ENCODE measurements at regions not wholly inside any gene's neighbourhood (a gene's known extent, or its start where the extent isn't known, plus 50 kb on each side); places are given as distances from the start of the nearest gene placed in this dataset.

GRCh38 chr2:4675295-4675694 is 971.9 kb downstream of the DCDC2C start:
- no peak for TF ChIP-seq CTCF (IDR thresholded peaks at IDR 0.05; ENCODE audit: low read depth, low read length)
- in situ Hi-C loops (cut with HindIII; ENCODE audit: low sequenced_read_pairs), result no loop called here
- no peak overlapping the region for H3K4me3 ChIP-seq (ENCODE audit: low read depth, low read length)
- no peak for DNase-seq (ENCODE audit: low read depth, low spot score)

- no peak overlapping the region for H3K4me3 ChIP-seq (ENCODE audit: low read depth, low read length)
- no peak for TF ChIP-seq CTCF (IDR thresholded peaks at IDR 0.05; ENCODE audit: low read depth, low read length)
- peak; percentile 9 for DNase-seq (ENCODE audit: low read depth, low spot score)
- in situ Hi-C loops (cut with HindIII; ENCODE audit: low sequenced_read_pairs), result no loop called here
Observed at GRCh38 chr2:4678927-4679326, 975.6 kb downstream of the DCDC2C start.

GRCh38 chr2:4679391-4679790 is 976.0 kb downstream of the DCDC2C start:
- in situ Hi-C loops (cut with HindIII; ENCODE audit: low sequenced_read_pairs), result no loop called here
- no peak for DNase-seq (ENCODE audit: low read depth, low spot score)
- H3K4me3 ChIP-seq (ENCODE audit: low read depth, low read length), result no peak overlapping the region
- no peak for TF ChIP-seq CTCF (IDR thresholded peaks at IDR 0.05; ENCODE audit: low read depth, low read length)

- H3K4me3 ChIP-seq (ENCODE audit: low read depth, low read length), result no peak overlapping the region
- in situ Hi-C loops (cut with HindIII; ENCODE audit: low sequenced_read_pairs), result no loop called here
- no peak for TF ChIP-seq CTCF (IDR thresholded peaks at IDR 0.05; ENCODE audit: low read depth, low read length)
- no peak for DNase-seq (ENCODE audit: low read depth, low spot score)
Observed at GRCh38 chr2:4684921-4685320, 981.5 kb downstream of the DCDC2C start.

- TF ChIP-seq CTCF (IDR thresholded peaks at IDR 0.05; ENCODE audit: low read depth, low read length), result no peak
- in situ Hi-C loops (cut with HindIII; ENCODE audit: low sequenced_read_pairs), result no loop called here
- H3K4me3 ChIP-seq (ENCODE audit: low read depth, low read length), result no peak overlapping the region
- no peak for DNase-seq (ENCODE audit: low read depth, low spot score)
Observed at GRCh38 chr2:4690913-4691312, 987.5 kb downstream of the DCDC2C start.

GRCh38 chr2:4693266-4693665 is 989.9 kb downstream of the DCDC2C start:
- no peak for TF ChIP-seq CTCF (IDR thresholded peaks at IDR 0.05; ENCODE audit: low read depth, low read length)
- no peak overlapping the region for H3K4me3 ChIP-seq (ENCODE audit: low read depth, low read length)
- DNase-seq (ENCODE audit: low read depth, low spot score), result peak; percentile 53
- in situ Hi-C loops (cut with HindIII; ENCODE audit: low sequenced_read_pairs), result no loop called here

GRCh38 chr2:4695281-4695861 is 992.0 kb downstream of the DCDC2C start:
- in situ Hi-C loops (cut with HindIII; ENCODE audit: low sequenced_read_pairs), result no loop called here
- no peak for TF ChIP-seq CTCF (IDR thresholded peaks at IDR 0.05; ENCODE audit: low read depth, low read length)
- no peak overlapping the region for H3K4me3 ChIP-seq (ENCODE audit: low read depth, low read length)
- DNase-seq (ENCODE audit: low read depth, low spot score), result no peak
